Sigmoid colon (tissue), 6 donors: ENCODE measurements at regions not wholly inside any gene's neighbourhood (a gene's known extent, or its start where the extent isn't known, plus 50 kb on each side); places are given as distances from the start of the nearest gene placed in this dataset.

ENCODE experiments used
- DNase-seq: peaks from one replicate; pipeline ENCODE4 v3.0.0-alpha.2; 2019
- H3K27ac ChIP-seq, 4 donors: fragments of 200-600 bp; sonication (generic); one replicate each; pipeline ENCODE4 v1.5.1; 2016 to 2019; ENCODE audit warnings: mild to moderate bottlenecking in 1 of 4
- H3K27me3 ChIP-seq, 3 donors: fragments of 200-600 bp; sonication (generic); one replicate each; pipeline ENCODE4 v1.5.1; 2019; ENCODE audit warnings: mild to moderate bottlenecking in 1 of 3
- H3K36me3 ChIP-seq, 4 donors: fragments of 200-600 bp; sonication (generic); one replicate each; pipeline ENCODE4 v1.5.1; 2016 to 2019
- H3K4me1 ChIP-seq, 4 donors: fragments of 200-600 bp; sonication (generic); one replicate each; pipeline ENCODE4 v1.5.1; 2017 to 2019
- H3K4me3 ChIP-seq, 4 donors: fragments of 200-600 bp; sonication (generic); one replicate each; pipeline ENCODE4 v1.5.1; 2017 to 2019; ENCODE audit warnings: mild to moderate bottlenecking in 2 of 4, moderate library complexity in 1 of 4
- H3K9me3 ChIP-seq, 4 donors: fragments of 200-600 bp in 3 of 4; sonication (generic) in 3 of 4; one replicate each; pipeline versions ENCODE4 v1.5.1 to v1.6.1; 2013 to 2019
- CTCF ChIP-seq, 4 experiments: fragments of 450-650 bp in 3 of 4; fragments of 200-600 bp in 1 of 4; IDR thresholded peaks; one replicate each; pipeline ENCODE4 v1.5.1; 2016 to 2019; ENCODE audit warnings: antibody characterized with exemption in 4 of 4, mild to moderate bottlenecking in 3 of 4, moderate library complexity in 2 of 4
- EP300 ChIP-seq, 4 donors: sonication (generic); formaldehyde crosslinking; IDR thresholded peaks; one replicate each; pipeline ENCODE4 v1.6.1; 2017; ENCODE audit warnings: antibody characterized with exemption in 4 of 4
- POLR2A ChIP-seq, 2 donors: fragments of 450-650 bp; IDR thresholded peaks; one replicate each; pipeline ENCODE4 v1.6.1; 2016; ENCODE audit warnings: antibody characterized with exemption in 2 of 2, mild to moderate bottlenecking in 2 of 2, moderate library complexity in 2 of 2
- POLR2AphosphoS5 ChIP-seq, 4 donors: sonication (generic); formaldehyde crosslinking; IDR thresholded peaks; one replicate each; pipeline ENCODE4 v1.6.1; 2017; ENCODE audit warnings: antibody characterized with exemption in 4 of 4
- WGBS, 2 donors: extraction: QIAGEN DNeasy Blood & Tissue Kit; methylation state at CpG; one replicate each; pipeline ENCODE4 v1.1.7; 2013; 5-methylcytosine and 5-hydroxymethylcytosine counted together
- intact Hi-C: fragments of 100-400 bp; cut with DNase I; formaldehyde crosslinking; loops from one replicate; pipeline ENCODE4 v1.15.1; 2023
- donor health status: healthy with polysubstance abuse.
- donor health status: healthy.

- H3K27ac ChIP-seq: no peak overlapping the region
- no peak for DNase-seq
- no peaks in the 10 kb centered on the region for H3K9me3 ChIP-seq
- WGBS, 2 donors: 85 to 86% methylated on average over 13 of the region's 13 CpGs
- H3K27me3 ChIP-seq: no peaks in the 10 kb centered on the region
- no peak overlapping the region for H3K4me3 ChIP-seq
- TF ChIP-seq CTCF (IDR thresholded peaks at IDR 0.05) (no peak), POLR2AphosphoS5 (IDR thresholded peaks at IDR 0.05) (no peak), EP300 (IDR thresholded peaks at IDR 0.05) (no peak), POLR2A (IDR thresholded peaks at IDR 0.05) (no peak)
- no peaks in the 10 kb centered on the region for H3K36me3 ChIP-seq
- intact Hi-C loops: no loop called here
- H3K4me1 ChIP-seq: no peaks in the 10 kb centered on the region
These were observed 363.5 kb upstream of the KLHL29 start for GRCh38 chr2:23021311-23022120.

- Histone ChIP-seq H3K36me3 (no peaks in the 10 kb centered on the region), H3K9me3 (no peaks in the 10 kb centered on the region), H3K4me3 (no peak overlapping the region), H3K27ac (no peak overlapping the region), H3K27me3 (no peaks in the 10 kb centered on the region), H3K4me1 (no peaks in the 10 kb centered on the region)
- WGBS, 2 donors: 30 to 56% methylated on average over 3 of the region's 3 CpGs
- TF ChIP-seq CTCF (IDR thresholded peaks at IDR 0.05): no peak
- TF ChIP-seq POLR2AphosphoS5 (IDR thresholded peaks at IDR 0.05): no peak
- intact Hi-C loops: no loop called here
- no peak for DNase-seq
These were observed 361.3 kb upstream of the KLHL29 start for GRCh38 chr2:23023722-23024121.

- DNase-seq: no peak
- intact Hi-C loops: no loop called here
- Histone ChIP-seq H3K4me1 (no peaks in the 10 kb centered on the region), H3K27me3 (no peaks in the 10 kb centered on the region), H3K36me3 (no peaks in the 10 kb centered on the region), H3K27ac (no peak overlapping the region), H3K9me3 (no peaks in the 10 kb centered on the region), H3K4me3 (no peak overlapping the region)
- TF ChIP-seq EP300 (IDR thresholded peaks at IDR 0.05): no peak
- no peak for TF ChIP-seq POLR2A (IDR thresholded peaks at IDR 0.05)
- no peak for TF ChIP-seq POLR2AphosphoS5 (IDR thresholded peaks at IDR 0.05)
- TF ChIP-seq CTCF (IDR thresholded peaks at IDR 0.05): no peak
- 87 to 92% methylated on average over 4 of the region's 4 CpGs for WGBS, 2 donors
These were observed 358.3 kb upstream of the KLHL29 start for GRCh38 chr2:23026671-23027070.

- H3K4me3 ChIP-seq: no peak overlapping the region
- no peaks in the 10 kb centered on the region for H3K27me3 ChIP-seq
- intact Hi-C loops: no loop called here
- 79 to 87% methylated on average over 1 of the region's 1 CpG for WGBS, 2 donors
- no peaks in the 10 kb centered on the region for H3K36me3 ChIP-seq
- DNase-seq: no peak
- H3K9me3 ChIP-seq: no peaks in the 10 kb centered on the region
- no peaks in the 10 kb centered on the region for H3K4me1 ChIP-seq
- TF ChIP-seq CTCF (IDR thresholded peaks at IDR 0.05): no peak
- TF ChIP-seq POLR2A (IDR thresholded peaks at IDR 0.05): no peak
- no peak for TF ChIP-seq EP300 (IDR thresholded peaks at IDR 0.05)
- TF ChIP-seq POLR2AphosphoS5 (IDR thresholded peaks at IDR 0.05): no peak
- no peak overlapping the region for H3K27ac ChIP-seq
These were observed 357.6 kb upstream of the KLHL29 start for GRCh38 chr2:23027396-23027795.

- H3K4me1 ChIP-seq: no peaks in the 10 kb centered on the region
- no peak for DNase-seq
These were observed 356.9 kb upstream of the KLHL29 start for GRCh38 chr2:23028106-23028505.

More at GRCh38 chr2:23028106-23028505, 356.9 kb upstream of the KLHL29 start:
- Histone ChIP-seq H3K27me3 (no peaks in the 10 kb centered on the region), H3K4me3 (no peak overlapping the region), H3K36me3 (no peaks in the 10 kb centered on the region), H3K27ac (no peak overlapping the region), H3K9me3 (no peaks in the 10 kb centered on the region)
- TF ChIP-seq EP300 (IDR thresholded peaks at IDR 0.05): no peak
- TF ChIP-seq CTCF (IDR thresholded peaks at IDR 0.05): no peak
- TF ChIP-seq POLR2AphosphoS5 (IDR thresholded peaks at IDR 0.05): no peak
- TF ChIP-seq POLR2A (IDR thresholded peaks at IDR 0.05): no peak
- WGBS, 2 donors: 63 to 74% methylated on average over 3 of the region's 3 CpGs
- intact Hi-C loops: no loop called here
